Glutamatergic neuron (in vitro differentiated cells): ENCODE measurements at regions not wholly inside any gene's neighbourhood (a gene's known extent, or its start where the extent isn't known, plus 50 kb on each side); places are given as distances from the start of the nearest gene placed in this dataset.
"Not testable (repeated sequence)": the region's sequence is repeated elsewhere in the genome, so short reads cannot be mapped to it uniquely, and the experiment has no call there.

Experiments used
- DNase-seq: peaks from one replicate; pipeline ENCODE4 v3.0.0; 2022
- H3K27ac Mint-ChIP-seq: one replicate; pipeline ENCODE4 v1.8.0; 2020; ENCODE audit warnings: mild to moderate bottlenecking, mixed read lengths, inconsistent platforms; ENCODE audit not compliant: unreplicated experiment
- H3K27me3 Mint-ChIP-seq: one replicate; pipeline ENCODE4 v1.8.0; 2020; ENCODE audit warnings: mild to moderate bottlenecking, moderate library complexity, mixed read lengths, inconsistent platforms; ENCODE audit not compliant: unreplicated experiment
- H3K36me3 Mint-ChIP-seq: one replicate; pipeline ENCODE4 v1.8.0; 2020; ENCODE audit warnings: mild to moderate bottlenecking, mixed read lengths, inconsistent platforms; ENCODE audit not compliant: unreplicated experiment
- H3K4me1 Mint-ChIP-seq: one replicate; pipeline ENCODE4 v1.8.0; 2020; ENCODE audit warnings: mild to moderate bottlenecking, low read depth, mixed read lengths, inconsistent platforms; ENCODE audit not compliant: unreplicated experiment
- H3K4me3 Mint-ChIP-seq: one replicate; pipeline ENCODE4 v1.8.0; 2020; ENCODE audit warnings: mild to moderate bottlenecking, mixed read lengths, inconsistent platforms; ENCODE audit not compliant: unreplicated experiment
- H3K9me3 Mint-ChIP-seq: one replicate; pipeline ENCODE4 v1.8.0; 2020; ENCODE audit warnings: mild to moderate bottlenecking, moderate library complexity, mixed read lengths, inconsistent platforms; ENCODE audit not compliant: unreplicated experiment
- TF ChIP-seq, protein P1 (sequence below): fragments of 200-600 bp; sonication (generic); IDR thresholded peaks from one replicate; pipeline ENCODE4 v1.5.0; 2021; ENCODE audit not compliant: partially characterized antibody, unreplicated experiment

DNA sequence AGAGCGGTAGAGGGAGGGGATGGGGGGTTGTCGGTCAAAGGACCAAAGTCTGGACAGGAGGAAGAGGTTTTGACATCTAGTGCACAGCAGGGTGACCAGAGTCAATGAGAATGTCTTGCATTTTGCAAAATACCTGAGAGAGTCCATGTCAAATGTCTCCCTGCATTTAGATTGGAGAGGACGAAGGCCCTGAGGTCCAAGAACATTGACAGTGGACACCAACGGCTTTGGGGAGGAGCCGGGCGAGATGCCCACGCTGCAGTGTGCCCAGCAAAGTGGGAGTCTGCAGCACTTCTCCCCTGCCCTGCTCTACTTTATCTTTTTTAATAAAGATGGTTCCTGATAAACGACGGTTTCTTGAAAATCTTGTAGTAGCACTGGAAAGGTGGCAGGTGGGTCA lies 67.4 kb upstream of the TAMM41 start:
- H3K27ac Mint-ChIP-seq: no peak overlapping the region
- H3K27me3 Mint-ChIP-seq: peaks cover 4% of the 10 kb centered on the region
- H3K4me1 Mint-ChIP-seq: no peaks in the 10 kb centered on the region
- no peak overlapping the region for H3K4me3 Mint-ChIP-seq
- TF ChIP-seq, protein P1, sequence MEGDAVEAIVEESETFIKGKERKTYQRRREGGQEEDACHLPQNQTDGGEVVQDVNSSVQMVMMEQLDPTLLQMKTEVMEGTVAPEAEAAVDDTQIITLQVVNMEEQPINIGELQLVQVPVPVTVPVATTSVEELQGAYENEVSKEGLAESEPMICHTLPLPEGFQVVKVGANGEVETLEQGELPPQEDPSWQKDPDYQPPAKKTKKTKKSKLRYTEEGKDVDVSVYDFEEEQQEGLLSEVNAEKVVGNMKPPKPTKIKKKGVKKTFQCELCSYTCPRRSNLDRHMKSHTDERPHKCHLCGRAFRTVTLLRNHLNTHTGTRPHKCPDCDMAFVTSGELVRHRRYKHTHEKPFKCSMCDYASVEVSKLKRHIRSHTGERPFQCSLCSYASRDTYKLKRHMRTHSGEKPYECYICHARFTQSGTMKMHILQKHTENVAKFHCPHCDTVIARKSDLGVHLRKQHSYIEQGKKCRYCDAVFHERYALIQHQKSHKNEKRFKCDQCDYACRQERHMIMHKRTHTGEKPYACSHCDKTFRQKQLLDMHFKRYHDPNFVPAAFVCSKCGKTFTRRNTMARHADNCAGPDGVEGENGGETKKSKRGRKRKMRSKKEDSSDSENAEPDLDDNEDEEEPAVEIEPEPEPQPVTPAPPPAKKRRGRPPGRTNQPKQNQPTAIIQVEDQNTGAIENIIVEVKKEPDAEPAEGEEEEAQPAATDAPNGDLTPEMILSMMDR: no peak
- H3K36me3 Mint-ChIP-seq: peaks cover 4% of the 10 kb centered on the region
- peaks cover 1% of the 10 kb centered on the region for H3K9me3 Mint-ChIP-seq
- DNase-seq: no peak

DNA sequence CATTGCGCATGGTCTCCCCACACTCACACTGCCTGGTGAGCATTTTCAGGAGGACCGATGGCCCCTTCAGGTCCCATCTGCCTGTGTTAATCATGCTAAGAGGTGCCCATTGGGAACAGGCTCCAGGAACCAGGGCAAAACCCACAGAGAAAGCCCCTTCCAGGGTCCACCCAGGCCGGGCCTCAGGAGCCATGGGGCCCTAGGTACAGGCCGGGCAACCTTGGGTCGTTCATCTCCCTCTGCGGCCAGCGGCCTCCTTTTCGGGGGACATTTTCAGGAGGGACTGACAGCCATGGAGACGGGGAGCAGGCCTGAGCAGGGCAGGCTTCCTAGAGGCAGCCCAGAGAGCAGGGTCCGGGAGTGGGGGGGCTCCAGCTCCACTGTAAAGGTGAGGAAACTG lies 68.0 kb upstream of the TAMM41 start:
- H3K27ac Mint-ChIP-seq: no peak overlapping the region
- H3K4me1 Mint-ChIP-seq: no peaks in the 10 kb centered on the region
- peaks cover 3% of the 10 kb centered on the region for H3K27me3 Mint-ChIP-seq
- no peak overlapping the region for H3K4me3 Mint-ChIP-seq
- TF ChIP-seq, protein P1: no peak
- DNase-seq: no peak
- H3K9me3 Mint-ChIP-seq: peaks cover 1% of the 10 kb centered on the region
- H3K36me3 Mint-ChIP-seq: peaks cover 4% of the 10 kb centered on the region

DNA sequence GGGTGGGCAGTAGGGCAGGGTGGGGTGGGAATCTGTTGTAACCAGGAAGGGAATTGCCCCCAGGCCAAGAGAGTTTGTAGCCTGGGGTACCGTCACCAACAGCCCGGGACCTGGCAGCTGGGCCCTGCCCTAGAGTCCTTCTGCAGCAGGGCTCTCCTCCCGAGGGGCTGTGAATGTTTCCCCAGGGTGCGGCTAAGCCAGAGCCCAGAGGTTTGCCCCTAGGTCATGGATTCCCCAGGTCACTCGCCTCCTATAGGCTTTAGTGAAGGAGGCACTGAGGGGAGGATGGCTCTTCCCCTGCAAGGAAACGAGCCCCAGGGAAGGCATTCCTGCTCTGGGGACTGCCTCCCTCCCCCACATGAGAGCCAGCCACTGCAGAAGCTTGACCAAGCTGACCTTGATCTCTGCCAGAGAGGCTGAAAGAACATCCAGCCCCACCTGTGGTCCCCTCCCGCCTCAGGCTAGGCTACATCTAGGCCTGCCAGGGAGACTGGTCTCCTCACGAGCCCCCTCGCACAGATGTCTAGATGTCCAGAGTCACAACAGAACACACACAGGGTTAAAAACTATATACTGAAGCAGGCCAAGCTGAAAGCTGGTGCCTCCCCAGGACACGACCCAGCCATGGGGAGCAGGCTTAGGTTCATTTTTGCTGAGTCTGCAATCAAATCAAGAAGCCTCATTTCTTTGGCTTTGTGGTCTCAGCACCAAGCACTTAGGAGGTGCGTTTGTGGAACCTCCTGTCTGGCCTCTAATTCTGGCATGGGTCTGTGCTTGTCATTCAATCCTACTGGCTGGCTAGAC lies 69.1 kb upstream of the TAMM41 start:
- peaks cover 4% of the 10 kb centered on the region for H3K36me3 Mint-ChIP-seq
- DNase-seq: no peak
- peaks cover 2% of the 10 kb centered on the region for H3K27me3 Mint-ChIP-seq
- TF ChIP-seq, protein P1: no peak
- no peak overlapping the region for H3K4me3 Mint-ChIP-seq
- no peak overlapping the region for H3K27ac Mint-ChIP-seq
- peaks cover 1% of the 10 kb centered on the region for H3K9me3 Mint-ChIP-seq
- no peaks in the 10 kb centered on the region for H3K4me1 Mint-ChIP-seq

DNA sequence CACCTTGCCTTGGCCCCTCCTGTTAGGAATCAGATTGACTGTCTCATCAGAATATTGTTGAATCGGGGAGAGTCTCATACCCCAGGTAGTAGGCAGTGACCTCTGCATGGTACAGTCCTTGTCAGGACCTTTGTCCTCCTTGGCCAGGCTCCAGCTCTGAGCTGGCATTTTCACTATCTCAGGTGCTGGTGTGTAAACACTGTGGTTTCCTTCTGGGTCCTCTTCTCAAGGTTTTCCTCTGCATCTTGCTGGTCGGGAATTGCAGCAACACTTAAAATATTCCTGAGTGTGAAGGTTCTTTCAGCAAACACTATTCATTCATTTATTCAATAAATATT lies 69.7 kb upstream of the TAMM41 start:
- H3K4me1 Mint-ChIP-seq, H3K27me3 Mint-ChIP-seq, H3K4me3 Mint-ChIP-seq, DNase-seq, H3K27ac Mint-ChIP-seq, H3K36me3 Mint-ChIP-seq, H3K9me3 Mint-ChIP-seq: not testable (repeated sequence)

DNA sequence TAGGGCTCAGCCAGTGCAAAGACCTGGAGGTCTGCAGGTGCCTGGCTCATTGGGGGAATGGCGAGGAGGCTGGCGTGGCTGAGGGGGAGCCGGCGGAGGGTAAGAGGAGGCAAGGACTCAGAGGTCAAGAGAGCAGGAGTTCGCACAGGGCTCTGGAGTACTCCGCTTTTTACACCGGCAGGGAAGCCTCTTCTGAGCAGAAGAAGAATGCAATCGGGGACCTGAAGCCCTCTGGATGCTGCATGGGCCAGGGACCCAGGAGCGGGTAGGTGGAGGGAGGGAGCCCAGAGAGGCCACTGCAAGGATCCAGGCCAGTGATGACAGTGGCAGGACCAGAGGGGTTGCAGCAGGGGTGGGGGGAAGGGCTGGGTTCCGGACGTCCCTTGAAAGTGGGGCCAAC lies 70.4 kb upstream of the TAMM41 start:
- peaks cover 1% of the 10 kb centered on the region for H3K9me3 Mint-ChIP-seq
- H3K36me3 Mint-ChIP-seq: peaks cover 4% of the 10 kb centered on the region
- peaks cover 2% of the 10 kb centered on the region for H3K27me3 Mint-ChIP-seq
- no peaks in the 10 kb centered on the region for H3K4me1 Mint-ChIP-seq
- H3K4me3 Mint-ChIP-seq: no peak overlapping the region
- no peak for DNase-seq
- TF ChIP-seq, protein P1: no peak
- H3K27ac Mint-ChIP-seq: no peak overlapping the region
